ENCODE measurements at regions not wholly inside any gene's neighbourhood (a gene's known extent, or its start where the extent isn't known, plus 50 kb on each side); places are given as distances from the start of the nearest gene placed in this dataset.

DNA sequence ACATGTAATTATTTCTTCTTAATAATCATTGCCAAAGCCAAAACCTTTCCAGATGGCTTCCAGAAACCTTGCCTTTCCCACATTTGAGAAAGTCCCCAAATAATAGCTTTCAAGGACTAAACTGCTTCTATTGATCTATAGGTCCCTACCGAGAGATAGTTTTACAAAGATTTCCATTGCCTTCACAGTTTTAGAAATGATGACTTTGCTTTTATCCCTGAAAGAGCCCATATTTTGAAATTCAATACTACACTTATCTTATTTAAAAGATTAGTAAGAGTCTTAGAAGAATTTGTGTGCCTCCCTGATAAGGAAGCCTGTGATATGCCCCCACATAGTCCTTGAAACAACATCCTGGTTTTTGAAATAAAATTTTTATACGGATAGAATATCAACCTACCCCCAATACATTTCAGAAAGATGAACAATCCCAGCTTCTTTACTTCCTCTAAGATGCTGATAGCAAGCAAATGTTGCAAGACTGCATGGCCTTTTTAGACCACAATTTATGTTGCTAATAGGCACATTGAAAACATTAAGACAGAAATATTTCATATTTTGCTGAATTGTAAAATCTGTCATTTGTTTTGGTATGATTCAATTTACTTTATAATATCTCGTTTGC lies 146.3 kb downstream of the TMCO5A start:
- no peak overlapping the region for H3K4me3 Mint-ChIP-seq
- ChIA-PET POLR2A (no interaction called here), CTCF (no interaction called here)
- H3K36me3 Mint-ChIP-seq (ENCODE audit: low read depth): no peaks in the 10 kb centered on the region
- ATAC-seq (ENCODE audit: low read depth): no peak
- no peak for DNase-seq
- no peaks in the 10 kb centered on the region for H3K27me3 Mint-ChIP-seq
- no peaks in the 10 kb centered on the region for H3K9me3 Mint-ChIP-seq
- H3K27ac Mint-ChIP-seq: no peak overlapping the region
- peaks cover 42% of the 10 kb centered on the region for H3K4me1 Mint-ChIP-seq
- TF ChIP-seq, protein P1, sequence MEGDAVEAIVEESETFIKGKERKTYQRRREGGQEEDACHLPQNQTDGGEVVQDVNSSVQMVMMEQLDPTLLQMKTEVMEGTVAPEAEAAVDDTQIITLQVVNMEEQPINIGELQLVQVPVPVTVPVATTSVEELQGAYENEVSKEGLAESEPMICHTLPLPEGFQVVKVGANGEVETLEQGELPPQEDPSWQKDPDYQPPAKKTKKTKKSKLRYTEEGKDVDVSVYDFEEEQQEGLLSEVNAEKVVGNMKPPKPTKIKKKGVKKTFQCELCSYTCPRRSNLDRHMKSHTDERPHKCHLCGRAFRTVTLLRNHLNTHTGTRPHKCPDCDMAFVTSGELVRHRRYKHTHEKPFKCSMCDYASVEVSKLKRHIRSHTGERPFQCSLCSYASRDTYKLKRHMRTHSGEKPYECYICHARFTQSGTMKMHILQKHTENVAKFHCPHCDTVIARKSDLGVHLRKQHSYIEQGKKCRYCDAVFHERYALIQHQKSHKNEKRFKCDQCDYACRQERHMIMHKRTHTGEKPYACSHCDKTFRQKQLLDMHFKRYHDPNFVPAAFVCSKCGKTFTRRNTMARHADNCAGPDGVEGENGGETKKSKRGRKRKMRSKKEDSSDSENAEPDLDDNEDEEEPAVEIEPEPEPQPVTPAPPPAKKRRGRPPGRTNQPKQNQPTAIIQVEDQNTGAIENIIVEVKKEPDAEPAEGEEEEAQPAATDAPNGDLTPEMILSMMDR (IDR thresholded peaks at IDR 0.05): no peak
- intact Hi-C loops (cut with micrococcal nuclease): no loop called here

DNA sequence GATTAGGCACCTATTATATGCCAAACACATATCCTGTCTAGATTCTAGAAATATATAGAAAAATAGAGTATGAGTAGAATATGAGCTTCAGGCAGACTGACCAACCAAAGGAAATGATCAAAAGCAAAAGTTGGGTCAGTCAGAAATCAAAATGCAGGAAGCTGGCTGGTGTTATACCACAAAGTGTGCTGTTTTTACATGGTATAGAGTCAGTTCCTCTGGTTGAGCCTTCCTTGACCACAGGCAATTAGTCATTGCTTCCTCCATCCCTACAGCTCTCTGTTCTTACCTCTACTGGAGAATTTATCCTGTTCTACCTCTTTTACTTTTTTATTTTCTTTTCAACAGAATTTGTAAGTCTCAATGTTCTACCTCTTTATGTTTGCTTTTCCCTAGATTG lies 149.8 kb downstream of the TMCO5A start:
- ATAC-seq (ENCODE audit: low read depth) (peak; percentile 41), DNase-seq (no peak)
- Mint-ChIP-seq H3K9me3 (no peaks in the 10 kb centered on the region), H3K27me3 (peaks cover 4% of the 10 kb centered on the region), H3K4me1 (peaks cover 27% of the 10 kb centered on the region), H3K27ac (peak overlapping the region; percentile 12), H3K4me3 (no peak overlapping the region), H3K36me3 (ENCODE audit: low read depth) (no peaks in the 10 kb centered on the region)
- POLR2A ChIA-PET: interaction anchor here (1.4 to 2.5 kb wide), 3 partner anchors 12 to 168 kb away, joined by 3 to 10 read pairs (median 6); partner anchors contain the start of gene SPRED1
- intact Hi-C loops (cut with micrococcal nuclease): loop anchor here (2.0 kb wide), 2 partner anchors 15 to 171 kb away; no protein-coding TSS in a partner anchor
- TF ChIP-seq, protein P1 (IDR thresholded peaks at IDR 0.05): no peak
- CTCF ChIA-PET: no interaction called here

DNA sequence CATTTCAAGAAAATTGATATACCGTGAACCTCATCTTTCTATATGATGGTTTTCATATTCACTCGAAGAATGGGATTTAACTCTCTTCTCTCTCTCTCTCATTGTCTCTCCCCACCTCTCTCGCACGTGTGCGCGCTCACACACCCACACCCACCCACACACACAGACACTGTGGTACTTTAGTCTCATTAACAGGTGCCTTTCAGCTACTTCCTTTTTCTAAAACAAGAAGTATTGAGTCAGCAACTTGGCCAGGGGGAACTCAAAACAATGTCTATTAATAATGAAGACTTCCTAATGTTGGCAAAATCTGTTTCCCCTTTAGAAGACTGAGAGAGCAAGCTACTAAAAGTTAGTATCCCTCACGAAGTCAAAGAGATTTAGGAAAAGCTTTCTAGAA lies 150.7 kb downstream of the TMCO5A start:
- ATAC-seq (ENCODE audit: low read depth) (peak; percentile 93), DNase-seq (peak; percentile 24)
- Mint-ChIP-seq H3K36me3 (ENCODE audit: low read depth) (no peaks in the 10 kb centered on the region), H3K27me3 (peaks cover 4% of the 10 kb centered on the region), H3K27ac (peak overlapping the region; percentile 55), H3K9me3 (no peaks in the 10 kb centered on the region), H3K4me1 (peaks cover 27% of the 10 kb centered on the region), H3K4me3 (peak overlapping the region; percentile 49)
- intact Hi-C loops (cut with micrococcal nuclease): loop anchor here (1.0 to 5.0 kb wide), 5 partner anchors 9 to 170 kb away; no protein-coding TSS in a partner anchor
- ChIA-PET POLR2A (interaction anchor here (1.1 to 2.5 kb wide), 6 partner anchors 8 to 167 kb away, joined by 3 to 10 read pairs (median 3); partner anchors contain the start of gene SPRED1), CTCF (no interaction called here)
- TF ChIP-seq, protein P1 (IDR thresholded peaks at IDR 0.05): no peak

DNA sequence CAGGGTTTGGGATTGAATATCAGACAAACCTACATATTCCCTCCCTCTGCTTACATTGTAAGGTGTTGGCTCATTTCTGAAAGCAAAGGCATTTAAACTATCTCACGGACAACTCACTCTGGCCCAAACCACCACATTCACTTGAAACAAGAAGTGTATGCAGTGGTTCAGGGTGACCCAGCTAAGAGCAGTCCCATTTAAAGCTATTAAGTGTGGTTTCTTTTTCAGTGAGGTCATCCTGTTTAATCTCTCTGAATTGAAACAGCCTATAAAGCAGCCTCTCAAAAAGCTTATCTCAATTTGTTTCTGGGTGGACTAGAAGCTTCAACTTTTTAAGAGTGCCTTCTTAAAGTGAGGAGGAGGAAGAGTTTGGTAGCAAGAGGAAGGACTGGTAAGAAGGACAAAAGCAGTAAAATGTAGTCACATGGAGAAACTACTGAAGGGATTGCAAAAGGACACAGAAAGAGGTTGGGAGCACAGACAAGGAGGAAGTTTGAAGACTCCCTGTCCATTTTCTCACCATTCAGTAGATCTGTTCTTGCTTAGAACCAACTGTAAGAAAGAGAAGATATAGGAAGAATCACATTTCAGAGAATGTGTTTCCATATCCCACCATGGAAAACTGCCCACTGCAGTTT lies 151.6 kb downstream of the TMCO5A start:
- intact Hi-C loops (cut with micrococcal nuclease): loop anchor here (1.0 to 5.0 kb wide), 5 partner anchors 10 to 169 kb away; no protein-coding TSS in a partner anchor
- Mint-ChIP-seq H3K4me3 (no peak overlapping the region), H3K36me3 (ENCODE audit: low read depth) (no peaks in the 10 kb centered on the region), H3K27me3 (peaks cover 4% of the 10 kb centered on the region), H3K27ac (no peak overlapping the region), H3K4me1 (peaks cover 27% of the 10 kb centered on the region), H3K9me3 (no peaks in the 10 kb centered on the region)
- POLR2A ChIA-PET: interaction anchor here (1.1 to 1.2 kb wide), 2 partner anchors 9 to 43 kb away, joined by 3 read pairs; no protein-coding TSS in a partner anchor
- TF ChIP-seq, protein P1 (IDR thresholded peaks at IDR 0.05): no peak
- DNase-seq: no peak
- CTCF ChIA-PET: no interaction called here
- no peak for ATAC-seq (ENCODE audit: low read depth)

DNA sequence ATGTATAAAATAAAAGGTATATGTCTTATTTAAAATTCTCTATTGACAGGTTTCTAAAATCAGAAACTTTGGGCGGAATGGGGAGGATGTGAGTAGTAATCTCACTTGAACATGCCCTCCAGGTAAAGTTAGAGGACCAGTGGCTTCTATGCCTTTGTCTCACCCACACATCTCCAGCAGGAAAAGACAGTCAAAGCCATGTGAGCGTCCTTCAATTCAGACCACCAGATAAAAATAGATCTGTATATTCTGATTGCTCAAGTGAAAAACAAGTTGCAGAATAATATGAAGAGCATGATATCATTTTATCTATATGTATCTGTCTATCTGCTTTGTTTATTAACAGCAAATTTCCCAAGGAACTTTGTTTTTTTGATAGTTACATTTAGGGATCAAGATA lies 152.2 kb downstream of the TMCO5A start:
- H3K4me1 Mint-ChIP-seq: peaks cover 30% of the 10 kb centered on the region
- intact Hi-C loops (cut with micrococcal nuclease): loop anchor here (5.0 kb wide), 1 partner anchor 46 kb away; no protein-coding TSS in a partner anchor
- ChIA-PET CTCF (no interaction called here), POLR2A (no interaction called here)
- H3K27ac Mint-ChIP-seq: no peak overlapping the region
- H3K27me3 Mint-ChIP-seq: peaks cover 4% of the 10 kb centered on the region
- DNase-seq (no peak), ATAC-seq (ENCODE audit: low read depth) (no peak)
- TF ChIP-seq, protein P1 (IDR thresholded peaks at IDR 0.05): no peak
- H3K4me3 Mint-ChIP-seq: no peak overlapping the region
- no peaks in the 10 kb centered on the region for H3K36me3 Mint-ChIP-seq (ENCODE audit: low read depth)
- H3K9me3 Mint-ChIP-seq: no peaks in the 10 kb centered on the region

Data from activated B cell treated with CpG ODN at 0.5 μM for 24 hours (primary cell).